Fibroblast of gingiva (primary cell): ENCODE measurements at regions not wholly inside any gene's neighbourhood (a gene's known extent, or its start where the extent isn't known, plus 50 kb on each side); places are given as distances from the start of the nearest gene placed in this dataset.
A peak's percentile ranks its signal among the peaks of the same experiment; 100 is the strongest.

ENCODE experiments used
- DNase-seq: peaks from one replicate; pipeline ENCODE4 v3.0.0-alpha.2; 2011; ENCODE audit warnings: low read depth

- no peak for DNase-seq
These were observed 823.1 kb downstream of the LIG4 start for GRCh38 chr13:107392205-107392604.

- no peak for DNase-seq
These were observed 819.6 kb upstream of the ARGLU1 start for GRCh38 chr13:107387525-107387924.

- DNase-seq = no peak
These were observed 811.6 kb upstream of the ARGLU1 start for GRCh38 chr13:107379407-107380155.

GRCh38 chr13:107376341-107377125, 808.6 kb upstream of the ARGLU1 start:
- peak; percentile 47 for DNase-seq

GRCh38 chr13:107375701-107376340, 807.9 kb upstream of the ARGLU1 start:
- peak; percentile 43 for DNase-seq

- no peak for DNase-seq
These were observed 806.1 kb upstream of the ARGLU1 start for GRCh38 chr13:107374038-107374437.

- peak; percentile 73 for DNase-seq
These were observed 805.6 kb upstream of the ARGLU1 start for GRCh38 chr13:107373551-107373950.

GRCh38 chr13:107370015-107370785, 802.3 kb upstream of the ARGLU1 start:
- DNase-seq = peak; percentile 56

- DNase-seq = no peak
These were observed 799.3 kb upstream of the ARGLU1 start for GRCh38 chr13:107367258-107367657.

GRCh38 chr13:107365466-107366215, 797.7 kb upstream of the ARGLU1 start:
- DNase-seq = no peak

- no peak for DNase-seq
These were observed 796.7 kb upstream of the ARGLU1 start for GRCh38 chr13:107364658-107365057.

GRCh38 chr13:107361666-107362065, 793.7 kb upstream of the ARGLU1 start:
- DNase-seq = no peak

GRCh38 chr13:107360010-107360409, 792.1 kb upstream of the ARGLU1 start:
- no peak for DNase-seq

GRCh38 chr13:107358866-107359265, 790.9 kb upstream of the ARGLU1 start:
- DNase-seq = no peak

GRCh38 chr13:107351305-107351704, 783.4 kb upstream of the ARGLU1 start:
- DNase-seq = no peak

- DNase-seq = peak; percentile 64
These were observed 781.0 kb upstream of the ARGLU1 start for GRCh38 chr13:107348925-107349324.

- DNase-seq = peak; percentile 31
These were observed 780.5 kb upstream of the ARGLU1 start for GRCh38 chr13:107348471-107348870.

- DNase-seq = peak; percentile 77
These were observed 779.9 kb upstream of the ARGLU1 start for GRCh38 chr13:107347641-107348369.

- DNase-seq = no peak
These were observed 774.8 kb upstream of the ARGLU1 start for GRCh38 chr13:107342747-107343146.

- no peak for DNase-seq
These were observed 771.3 kb upstream of the ARGLU1 start for GRCh38 chr13:107339209-107339608.

GRCh38 chr13:107332188-107332587, 764.3 kb upstream of the ARGLU1 start:
- DNase-seq = no peak
